ENCODE measurements at regions not wholly inside any gene's neighbourhood (a gene's known extent, or its start where the extent isn't known, plus 50 kb on each side); places are given as distances from the start of the nearest gene placed in this dataset.

DNA sequence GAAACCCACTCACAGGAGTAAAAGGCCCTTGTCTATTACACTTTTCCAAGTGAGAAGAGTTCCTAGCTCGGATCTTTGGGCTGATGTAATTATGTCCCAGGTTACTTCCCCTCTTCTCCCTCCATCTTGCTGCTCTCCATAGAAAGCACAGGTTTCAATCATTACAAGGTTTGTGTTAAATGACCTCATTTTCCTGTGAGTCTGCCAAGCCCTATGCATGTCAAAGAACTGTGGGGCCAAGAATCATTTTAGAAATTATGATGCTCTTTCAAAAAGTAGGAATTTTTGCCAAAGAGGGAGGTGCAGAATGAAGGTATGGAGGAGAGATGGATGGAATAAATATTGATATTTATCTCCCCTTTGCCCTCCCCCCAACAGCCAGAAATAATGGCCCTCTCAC lies 129.3 kb upstream of the TPM1 start:
- TF ChIP-seq, protein P1, sequence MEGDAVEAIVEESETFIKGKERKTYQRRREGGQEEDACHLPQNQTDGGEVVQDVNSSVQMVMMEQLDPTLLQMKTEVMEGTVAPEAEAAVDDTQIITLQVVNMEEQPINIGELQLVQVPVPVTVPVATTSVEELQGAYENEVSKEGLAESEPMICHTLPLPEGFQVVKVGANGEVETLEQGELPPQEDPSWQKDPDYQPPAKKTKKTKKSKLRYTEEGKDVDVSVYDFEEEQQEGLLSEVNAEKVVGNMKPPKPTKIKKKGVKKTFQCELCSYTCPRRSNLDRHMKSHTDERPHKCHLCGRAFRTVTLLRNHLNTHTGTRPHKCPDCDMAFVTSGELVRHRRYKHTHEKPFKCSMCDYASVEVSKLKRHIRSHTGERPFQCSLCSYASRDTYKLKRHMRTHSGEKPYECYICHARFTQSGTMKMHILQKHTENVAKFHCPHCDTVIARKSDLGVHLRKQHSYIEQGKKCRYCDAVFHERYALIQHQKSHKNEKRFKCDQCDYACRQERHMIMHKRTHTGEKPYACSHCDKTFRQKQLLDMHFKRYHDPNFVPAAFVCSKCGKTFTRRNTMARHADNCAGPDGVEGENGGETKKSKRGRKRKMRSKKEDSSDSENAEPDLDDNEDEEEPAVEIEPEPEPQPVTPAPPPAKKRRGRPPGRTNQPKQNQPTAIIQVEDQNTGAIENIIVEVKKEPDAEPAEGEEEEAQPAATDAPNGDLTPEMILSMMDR (IDR thresholded peaks at IDR 0.05; ENCODE audit: insufficient read depth, low read depth, low read length, missing control alignments), result no peak
- DNase-seq (ENCODE audit: low read depth), result no peak

DNA sequence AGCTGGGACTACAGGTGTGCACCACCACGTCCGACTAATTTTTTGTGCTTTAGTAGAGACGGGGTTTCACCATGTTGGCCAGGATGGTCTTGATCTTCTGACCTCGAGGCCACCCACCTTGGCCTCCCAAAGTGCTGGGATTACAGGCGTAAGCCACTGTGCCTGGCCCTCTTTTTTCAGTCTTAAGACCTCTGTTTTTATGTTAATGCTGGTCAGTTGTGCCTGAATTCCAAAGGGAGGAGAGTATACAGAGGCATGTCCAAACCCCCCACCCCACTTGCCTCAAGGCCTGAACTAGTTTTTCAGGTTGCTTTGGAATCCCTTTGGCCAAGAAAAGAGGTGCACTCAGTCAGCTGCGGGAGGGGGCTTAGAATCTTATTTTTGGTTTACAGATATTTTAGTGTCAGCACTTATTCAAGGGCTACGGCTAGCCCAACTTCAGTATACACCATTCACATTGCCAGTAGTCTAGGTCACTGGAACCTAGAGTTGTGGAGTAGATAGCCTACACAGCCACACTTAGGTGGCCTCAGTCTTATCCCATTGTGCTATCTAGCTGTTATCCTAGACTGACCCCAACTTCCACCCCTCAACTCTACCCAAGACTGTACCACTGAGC lies 128.0 kb upstream of the TPM1 start:
- no peak overlapping the region for H3K4me3 ChIP-seq (ENCODE audit: low read depth, low read length)
- TF ChIP-seq, protein P1 (IDR thresholded peaks at IDR 0.05; ENCODE audit: insufficient read depth, low read depth, low read length, missing control alignments), result no peak
- DNase-seq (ENCODE audit: low read depth), result no peak

More for the DNA sequence above, 129.3 kb upstream of the TPM1 start:
- H3K4me3 ChIP-seq (ENCODE audit: low read depth, low read length), result no peak overlapping the region

DNA sequence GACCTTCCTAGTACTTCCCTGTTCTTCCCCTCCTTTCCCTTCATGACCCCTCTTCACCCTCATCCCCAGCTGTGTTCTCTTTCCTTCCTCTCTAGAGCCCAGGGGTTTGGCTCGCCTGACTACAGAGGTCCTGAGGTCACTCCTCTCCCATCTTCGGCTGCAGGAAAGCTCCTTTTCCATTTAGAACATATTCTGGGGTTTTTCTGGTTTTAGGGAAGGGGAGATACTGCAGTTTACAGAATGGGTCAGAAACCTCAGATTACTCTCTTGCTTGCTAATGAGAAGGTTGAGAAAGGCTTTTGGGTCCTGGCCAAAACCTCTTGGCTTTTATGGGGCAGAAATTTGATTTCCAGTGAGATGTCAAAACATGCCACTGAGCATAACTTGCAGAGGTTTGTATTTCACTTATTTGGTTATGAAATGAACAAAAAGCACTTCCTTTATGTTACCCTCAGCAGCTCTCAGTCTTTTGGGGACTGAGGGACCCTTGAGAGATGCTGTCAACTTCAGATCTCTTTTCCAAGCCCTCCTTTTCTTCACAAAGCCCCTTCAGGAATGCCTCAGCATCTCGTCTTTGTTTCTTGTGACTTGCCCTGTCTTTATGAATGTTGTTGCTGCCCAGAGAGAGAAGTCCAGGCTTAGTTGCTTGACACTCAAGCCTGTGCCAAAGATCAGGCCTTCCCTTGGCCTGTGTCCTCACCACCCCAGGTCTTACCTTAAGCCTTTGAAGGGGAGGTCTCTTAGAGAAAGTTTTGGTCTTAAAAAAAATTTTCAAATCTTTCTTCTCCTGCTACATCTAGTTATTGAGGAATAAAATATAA lies 121.7 kb upstream of the TPM1 start:
- no peak for DNase-seq (ENCODE audit: low read depth)
- TF ChIP-seq, protein P1 (IDR thresholded peaks at IDR 0.05; ENCODE audit: insufficient read depth, low read depth, low read length, missing control alignments), result no peak

DNA sequence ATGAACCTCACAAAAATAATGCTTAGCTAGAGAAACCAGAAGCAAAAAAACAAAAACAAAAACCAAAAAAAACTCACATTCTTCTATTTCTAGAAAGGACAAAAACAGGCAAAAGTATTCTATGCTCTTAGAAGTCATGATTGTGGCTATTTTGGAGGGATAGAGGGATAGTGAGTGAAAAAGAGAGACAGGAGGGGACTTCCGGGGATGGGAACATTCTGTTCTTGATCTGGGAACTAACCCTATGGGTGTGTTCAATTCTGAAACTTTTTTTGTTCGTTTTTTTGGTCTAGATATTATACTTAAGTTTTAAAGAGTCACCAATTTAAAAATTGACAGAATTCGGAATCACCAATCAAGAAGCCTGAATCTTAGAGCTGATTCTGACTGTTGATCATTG lies 120.0 kb upstream of the TPM1 start:
- no peak overlapping the region for H3K4me3 ChIP-seq (ENCODE audit: low read depth, low read length)
- TF ChIP-seq, protein P1 (IDR thresholded peaks at IDR 0.05; ENCODE audit: insufficient read depth, low read depth, low read length, missing control alignments), result no peak
- DNase-seq (ENCODE audit: low read depth), result no peak

More for the DNA sequence above, 121.7 kb upstream of the TPM1 start:
- no peak overlapping the region for H3K4me3 ChIP-seq (ENCODE audit: low read depth, low read length)

DNA sequence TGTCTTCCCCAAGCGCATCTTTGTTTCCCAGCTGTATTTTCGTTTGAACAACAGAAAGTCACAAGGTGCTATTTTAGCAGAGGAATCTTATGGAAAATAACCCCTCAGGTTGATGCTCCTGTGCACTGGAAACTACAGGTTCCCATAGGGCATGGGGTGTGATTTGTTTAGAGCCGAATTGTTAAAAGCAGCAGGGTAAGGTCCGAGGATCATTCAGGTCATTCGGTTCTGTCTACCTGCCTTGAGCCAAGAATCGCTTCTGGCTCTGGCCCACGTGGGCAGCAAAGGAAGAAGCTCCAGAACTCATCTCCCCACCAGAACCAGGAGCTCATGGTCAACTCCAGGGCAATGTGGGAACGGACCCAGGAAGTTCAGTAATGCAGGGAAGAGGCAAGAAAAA lies 116.7 kb upstream of the TPM1 start:
- no peak for DNase-seq (ENCODE audit: low read depth)
- no peak overlapping the region for H3K4me3 ChIP-seq (ENCODE audit: low read depth, low read length)
- TF ChIP-seq, protein P1 (IDR thresholded peaks at IDR 0.05; ENCODE audit: insufficient read depth, low read depth, low read length, missing control alignments), result no peak

DNA sequence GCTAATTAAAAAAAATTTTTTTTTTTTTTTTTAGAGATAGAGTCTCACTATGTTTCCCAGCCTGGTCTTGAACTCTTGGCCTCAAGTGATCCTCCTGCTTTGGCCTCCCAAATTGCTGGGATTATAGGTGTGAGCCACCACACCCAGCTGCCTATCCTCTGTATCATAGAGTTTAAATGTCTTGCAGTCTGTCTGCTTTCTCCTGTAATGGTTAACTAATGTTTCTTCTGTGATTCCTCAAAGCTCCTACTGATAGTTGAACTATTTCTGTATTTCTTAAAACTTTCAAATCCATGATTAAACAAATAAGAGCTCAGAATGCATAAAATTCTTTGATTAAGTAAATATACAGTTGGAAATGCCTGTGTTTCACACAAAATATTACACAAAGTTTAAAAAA lies 115.4 kb upstream of the TPM1 start:
- H3K4me3 ChIP-seq (ENCODE audit: low read depth, low read length), result no peak overlapping the region
- TF ChIP-seq, protein P1 (IDR thresholded peaks at IDR 0.05; ENCODE audit: insufficient read depth, low read depth, low read length, missing control alignments), result no peak
- DNase-seq (ENCODE audit: low read depth), result no peak
